HG03378 (cell line): ENCODE measurements at regions not wholly inside any gene's neighbourhood (a gene's known extent, or its start where the extent isn't known, plus 50 kb on each side); places are given as distances from the start of the nearest gene placed in this dataset.
"Not testable (repeated sequence)": the region's sequence is repeated elsewhere in the genome, so short reads cannot be mapped to it uniquely, and the experiment has no call there.

Experiments
- ATAC-seq: cut with Tn5 transposase; IDR thresholded peaks from one replicate; pipeline ENCODE4 v1.9.1; 2021; ENCODE audit warnings: mild to moderate bottlenecking, moderate library complexity; ENCODE audit not compliant: unreplicated experiment

DNA sequence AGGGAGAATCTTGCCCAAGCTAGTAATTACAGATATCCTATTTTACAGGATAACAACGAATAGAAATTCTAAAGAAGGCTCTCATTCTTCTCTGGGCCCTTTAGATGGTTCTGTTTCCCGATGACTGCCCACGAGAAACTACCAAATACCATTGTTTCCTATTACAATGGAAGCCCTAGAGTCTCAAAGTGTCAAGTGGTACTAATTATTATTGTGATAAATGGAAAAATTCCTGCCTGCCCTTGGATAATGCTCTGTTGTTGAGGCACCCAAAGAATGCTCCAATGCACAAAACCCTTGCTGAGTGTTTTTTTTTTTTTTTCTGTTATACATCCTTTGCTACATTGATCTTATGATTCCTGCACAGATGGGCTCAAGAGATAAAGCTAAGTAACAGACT lies 504.5 kb downstream of the XPNPEP1 start:
- no peak for ATAC-seq

DNA sequence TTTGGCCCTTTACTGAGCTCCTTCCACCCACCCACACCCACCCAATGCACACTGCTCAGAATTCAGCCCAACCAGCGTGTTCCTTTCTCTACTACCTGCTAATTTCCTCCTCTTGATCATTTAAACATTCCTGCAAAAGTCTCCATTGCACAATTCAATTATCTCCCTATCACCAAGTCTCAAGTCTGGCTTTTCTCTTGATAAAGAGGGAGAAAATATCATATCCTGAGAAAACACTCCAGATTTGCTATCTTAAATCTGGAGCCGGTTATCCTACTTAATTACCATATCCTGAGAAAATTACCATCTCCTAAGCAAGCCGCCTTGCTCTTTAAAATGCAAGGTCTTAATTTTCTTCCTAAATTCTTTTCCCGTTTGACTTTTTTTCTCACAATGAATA lies 505.5 kb downstream of the XPNPEP1 start:
- ATAC-seq = no peak

- no peak for ATAC-seq
Measured at GRCh38 chr10:109412353-109412752, 511.0 kb downstream of the XPNPEP1 start.

- no peak for ATAC-seq
Measured at GRCh38 chr10:109411917-109412316, 511.4 kb downstream of the XPNPEP1 start.

GRCh38 chr10:109405338-109405737 lies 518.0 kb downstream of the XPNPEP1 start:
- ATAC-seq = no peak

DNA sequence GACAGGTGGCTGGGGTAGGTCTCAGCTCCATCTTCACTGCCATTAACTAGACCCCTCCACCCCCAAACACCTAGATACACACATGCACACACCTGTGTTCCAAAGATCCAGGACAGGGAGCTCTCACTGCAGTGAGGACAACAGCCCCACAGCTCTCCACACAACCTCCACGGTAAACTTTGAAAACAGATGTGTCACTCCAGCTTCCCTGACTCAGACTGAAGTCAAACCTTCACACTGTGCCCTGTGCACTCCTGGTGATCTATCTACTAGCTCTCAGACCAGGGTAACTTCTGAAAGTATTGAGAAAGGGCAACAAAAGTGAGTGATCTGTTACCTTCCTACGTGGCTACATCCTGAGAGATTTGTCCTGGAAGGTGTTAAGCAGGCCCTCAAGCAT lies 519.8 kb downstream of the XPNPEP1 start:
- no peak for ATAC-seq

GRCh38 chr10:109393425-109393824 lies 529.9 kb downstream of the XPNPEP1 start:
- no peak for ATAC-seq

DNA sequence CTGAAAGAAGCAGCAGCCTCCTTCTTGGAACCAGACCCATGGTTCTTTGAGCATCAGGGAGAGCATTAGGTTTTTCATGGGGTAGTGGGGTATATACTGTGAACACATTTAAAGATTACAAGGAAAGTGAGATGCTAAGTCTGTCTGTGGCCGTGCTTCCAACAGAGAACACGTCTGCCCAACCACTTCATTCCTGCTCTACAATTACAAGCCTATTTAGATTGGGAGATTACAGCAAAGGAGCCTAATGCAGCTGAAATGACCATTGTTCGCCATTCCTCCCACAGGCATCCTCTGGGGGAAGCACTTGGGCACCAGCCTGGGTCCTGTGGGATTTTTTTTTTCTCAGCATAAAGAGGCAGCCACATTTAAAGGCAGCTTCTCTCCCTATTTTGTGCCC lies 536.4 kb downstream of the XPNPEP1 start:
- no peak for ATAC-seq

- no peak for ATAC-seq
Measured at GRCh38 chr10:109386101-109386500, 537.2 kb downstream of the XPNPEP1 start.

DNA sequence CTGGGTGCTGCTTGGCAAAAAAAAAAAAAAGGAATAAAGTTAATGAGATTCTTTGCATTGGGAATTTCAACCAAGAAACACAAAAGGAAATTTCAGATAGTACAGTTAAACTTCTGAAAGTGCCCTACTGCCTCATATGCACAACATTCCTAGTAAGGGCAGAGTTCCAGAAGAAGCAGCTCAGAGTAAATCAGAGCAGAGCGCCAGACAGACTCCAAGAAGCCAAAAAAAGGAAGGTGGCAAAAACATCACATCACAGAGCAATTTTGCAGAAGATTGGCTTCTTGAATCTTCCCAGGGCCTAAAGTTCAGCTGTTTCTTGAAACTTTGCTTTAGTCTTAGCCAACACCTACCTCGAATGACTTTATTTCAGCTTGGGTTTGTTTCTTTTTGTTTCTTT lies 544.1 kb downstream of the XPNPEP1 start:
- no peak for ATAC-seq

DNA sequence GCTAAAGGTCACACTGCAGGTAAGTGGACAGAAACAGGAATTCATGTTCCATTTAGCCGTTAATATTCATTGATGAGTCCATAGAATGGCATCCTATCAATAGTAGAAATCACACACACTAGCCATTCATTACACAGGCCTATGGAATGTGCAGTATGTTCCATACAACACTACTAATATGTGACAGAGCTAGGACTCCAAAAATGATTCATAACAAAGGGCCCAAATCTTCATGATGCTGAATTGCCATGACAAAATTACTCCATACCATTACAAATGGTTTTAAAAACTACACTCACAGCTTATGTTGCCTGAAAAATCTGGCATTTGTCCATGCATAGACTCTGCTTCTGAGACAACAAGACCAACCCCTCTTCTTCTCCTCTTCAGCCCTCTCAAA lies 549.1 kb downstream of the XPNPEP1 start:
- ATAC-seq = no peak

- no peak for ATAC-seq
Measured at GRCh38 chr10:109359316-109359715, 564.0 kb downstream of the XPNPEP1 start.

DNA sequence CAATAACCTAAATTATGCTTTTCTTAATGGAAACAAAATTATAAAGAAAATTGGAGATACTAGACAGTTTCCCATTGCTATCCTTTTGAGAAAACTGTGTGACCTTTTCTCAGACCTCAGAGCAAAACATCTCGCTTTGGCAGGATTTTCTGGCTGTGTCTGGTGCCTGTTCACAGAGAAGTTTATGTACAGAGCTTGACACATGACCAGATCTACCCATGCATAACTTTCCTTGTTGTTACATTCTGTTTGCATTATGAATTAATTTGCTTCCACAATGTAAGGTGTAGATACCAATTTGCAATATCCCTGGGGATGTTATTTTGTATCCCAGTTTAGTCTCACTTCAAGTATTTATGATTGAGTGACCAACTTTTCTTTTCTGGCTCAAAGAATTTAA lies 565.0 kb downstream of the XPNPEP1 start:
- no peak for ATAC-seq

DNA sequence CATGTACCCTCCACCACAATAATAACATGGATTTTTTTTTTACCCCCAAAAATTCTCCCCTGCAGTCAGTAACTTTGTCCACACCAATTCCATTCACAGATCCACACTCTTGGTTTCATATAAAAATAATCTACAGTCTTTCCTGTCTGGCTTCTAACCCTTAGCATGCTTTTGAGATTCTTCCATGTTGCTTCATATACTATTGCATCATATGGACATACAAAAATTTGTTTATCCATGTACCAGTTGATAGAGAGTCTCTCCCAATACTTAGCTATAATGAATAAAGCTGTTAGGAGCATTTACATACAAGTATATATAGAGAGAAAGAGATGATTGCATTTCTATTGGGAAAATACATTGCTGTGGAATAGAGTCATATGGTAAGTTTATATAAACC lies 575.0 kb downstream of the XPNPEP1 start:
- ATAC-seq = no peak

GRCh38 chr10:109343293-109343692 lies 580.0 kb downstream of the XPNPEP1 start:
- no peak for ATAC-seq

DNA sequence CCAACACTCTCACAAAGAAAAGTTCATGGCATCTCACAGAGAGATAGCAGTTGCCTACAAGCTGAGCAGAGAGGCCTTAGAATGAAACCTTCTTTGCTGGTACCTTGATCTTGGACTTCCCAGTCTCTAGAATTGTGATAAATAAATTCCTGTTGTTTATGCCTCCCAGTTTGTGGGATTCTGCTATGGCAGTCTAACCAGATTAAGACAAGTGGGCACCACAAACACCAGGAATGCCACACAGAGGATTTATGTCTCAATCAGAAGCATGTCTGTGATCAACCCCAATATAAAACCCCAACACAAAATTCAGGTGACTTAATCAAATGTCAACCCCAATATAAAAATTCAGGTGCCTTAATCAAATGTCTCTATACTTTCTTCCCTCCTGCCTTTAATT lies 581.3 kb downstream of the XPNPEP1 start:
- no peak for ATAC-seq

GRCh38 chr10:109328001-109328400 lies 595.3 kb downstream of the XPNPEP1 start:
- ATAC-seq = no peak

DNA sequence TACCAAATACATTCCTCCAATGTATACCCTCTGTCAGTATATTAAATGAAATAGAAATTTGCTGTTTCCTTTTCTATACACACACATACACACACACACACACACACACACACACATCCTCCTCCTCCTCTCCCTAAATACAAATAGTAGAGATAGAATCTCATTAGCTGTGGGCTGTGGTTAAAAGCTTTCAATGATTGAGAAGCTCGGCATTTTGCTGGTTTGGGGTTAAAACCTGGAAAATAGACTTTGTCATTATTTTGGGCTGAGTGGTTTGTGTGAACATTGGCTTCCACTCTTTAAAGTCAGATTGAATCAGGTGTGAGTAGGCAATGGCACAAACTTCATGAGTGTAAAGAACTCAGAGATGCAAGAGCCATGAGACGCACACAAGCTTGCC lies 596.0 kb downstream of the XPNPEP1 start:
- no peak for ATAC-seq

- ATAC-seq = no peak
Measured at GRCh38 chr10:109324721-109325120, 598.6 kb downstream of the XPNPEP1 start.

DNA sequence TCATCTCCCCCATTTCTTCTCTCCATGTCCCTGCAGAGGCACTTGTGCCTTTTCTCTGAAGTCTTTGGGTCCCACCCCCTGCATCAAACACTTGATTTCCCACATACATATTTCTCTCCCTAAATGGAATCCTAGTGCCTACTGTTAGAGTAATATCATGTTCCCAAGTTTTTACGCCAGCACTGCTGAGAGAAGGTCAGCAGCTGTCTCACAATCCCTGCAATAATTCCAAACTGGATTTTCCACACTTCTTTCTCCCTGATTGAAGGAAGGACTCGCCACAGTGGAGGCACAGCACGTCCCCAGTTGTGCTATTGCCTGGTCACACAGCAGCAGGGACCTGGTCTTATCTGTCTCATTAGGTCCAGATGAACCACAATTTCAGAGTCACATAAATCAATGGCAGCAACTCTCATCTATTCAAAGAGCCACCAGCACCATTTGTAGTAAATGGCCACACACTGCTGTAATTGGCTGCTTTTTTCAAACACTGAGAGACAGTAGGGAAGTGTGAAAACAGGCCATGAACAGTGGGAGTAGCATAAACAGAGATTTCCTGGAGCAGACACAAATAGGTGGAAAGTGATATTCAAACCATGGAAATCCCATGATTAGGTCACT lies 605.5 kb downstream of the XPNPEP1 start:
- ATAC-seq = no peak

- not testable (repeated sequence) for ATAC-seq
Measured at GRCh38 chr10:109314016-109314415, 609.3 kb downstream of the XPNPEP1 start.

- not testable (repeated sequence) for ATAC-seq
Measured at GRCh38 chr10:109312555-109312954, 610.8 kb downstream of the XPNPEP1 start.

DNA sequence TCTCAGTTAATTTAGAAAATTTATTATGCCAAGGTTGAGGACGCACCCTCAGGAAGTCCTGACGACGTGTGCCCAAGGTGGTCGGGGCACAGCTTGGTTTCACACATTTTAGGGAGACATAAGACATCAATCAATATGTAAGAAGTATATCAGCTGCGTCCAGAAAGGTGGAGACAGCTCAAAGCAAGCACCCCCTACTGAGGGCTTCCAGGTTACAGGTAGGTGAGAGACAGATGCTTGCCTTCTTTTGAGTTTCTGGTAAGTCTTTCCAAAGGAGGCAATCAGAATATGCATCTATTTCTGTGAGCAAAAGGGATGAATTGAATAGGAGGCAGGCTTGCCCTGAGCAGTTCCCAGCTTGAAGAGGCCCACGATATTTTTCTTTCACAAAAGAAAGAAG lies 614.3 kb downstream of the XPNPEP1 start:
- ATAC-seq = no peak
